ENCODE measurements at regions not wholly inside any gene's neighbourhood (a gene's known extent, or its start where the extent isn't known, plus 50 kb on each side); places are given as distances from the start of the nearest gene placed in this dataset.
"Not testable (repeated sequence)": the region's sequence is repeated elsewhere in the genome, so short reads cannot be mapped to it uniquely, and the experiment has no call there.

DNA sequence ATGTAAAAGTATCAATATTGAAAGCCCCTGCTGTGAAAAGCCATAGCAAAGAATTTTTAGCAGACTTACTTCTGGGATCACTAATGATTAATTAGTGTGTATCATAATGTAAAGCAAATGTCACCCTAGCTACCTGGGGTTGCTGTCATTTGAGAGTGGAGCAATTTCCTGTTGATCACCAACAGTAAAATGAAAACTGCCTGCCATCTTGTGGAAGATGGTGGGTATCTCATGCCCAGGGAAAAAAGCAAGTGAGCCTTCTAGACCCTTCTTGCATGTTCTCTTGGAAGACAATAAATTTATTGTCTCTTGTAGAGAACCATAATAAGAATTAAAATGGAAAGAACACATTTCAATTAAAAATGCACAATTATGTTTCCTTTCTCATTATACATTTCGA, 360.2 kb downstream of the ZIC3 start:
- TF ChIP-seq CTCF (IDR thresholded peaks at IDR 0.05; ENCODE audit: borderline replicate concordance, insufficient read depth, low read depth, low read length), result peak; percentile 4; the same call in 1 of the 2 replicates
- no peak overlapping the region for H3K4me3 ChIP-seq (ENCODE audit: low read depth, low read length)

DNA sequence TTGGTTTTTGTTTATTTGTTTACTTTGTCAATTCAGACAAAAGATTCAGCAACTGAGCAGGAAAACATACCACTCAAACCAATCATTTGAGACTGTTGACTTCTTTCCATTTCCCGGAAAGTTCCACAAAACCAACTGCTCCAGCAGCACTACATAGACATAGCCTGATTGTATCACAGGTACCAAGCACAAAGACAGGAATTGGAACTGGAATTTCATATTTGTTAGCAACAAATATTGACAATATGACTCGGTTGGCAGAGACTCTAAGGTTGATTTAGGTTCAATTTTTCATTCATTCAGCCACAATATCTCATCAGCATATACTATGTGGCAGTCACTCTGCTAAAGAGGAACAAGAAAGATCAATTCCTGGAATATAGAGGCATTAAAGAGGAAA, 364.0 kb downstream of the ZIC3 start:
- H3K4me3 ChIP-seq (ENCODE audit: low read depth, low read length), result no peak overlapping the region
- TF ChIP-seq CTCF (IDR thresholded peaks at IDR 0.05; ENCODE audit: borderline replicate concordance, insufficient read depth, low read depth, low read length), result no peak

DNA sequence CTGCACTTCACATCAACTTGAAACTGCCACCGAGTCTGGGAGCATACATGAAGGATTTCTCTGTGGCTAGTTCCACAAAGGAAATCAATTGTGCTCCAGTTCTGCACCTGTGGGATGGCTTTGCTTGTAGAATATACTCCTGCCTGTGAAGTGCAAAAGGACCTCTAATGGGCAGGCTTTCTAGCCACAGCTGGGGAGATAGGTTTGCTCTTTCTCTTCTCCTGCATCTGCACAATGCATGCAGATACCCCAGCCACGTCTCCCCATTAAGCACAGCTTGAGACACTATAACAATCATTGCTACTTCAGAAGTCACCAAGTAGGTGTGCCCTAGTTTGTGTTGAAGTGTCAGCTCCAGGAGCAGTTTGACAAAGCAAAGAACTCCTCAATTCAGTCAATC, 364.6 kb downstream of the ZIC3 start:
- TF ChIP-seq CTCF (IDR thresholded peaks at IDR 0.05; ENCODE audit: borderline replicate concordance, insufficient read depth, low read depth, low read length), result no peak
- H3K4me3 ChIP-seq (ENCODE audit: low read depth, low read length), result no peak overlapping the region

- H3K4me3 ChIP-seq (ENCODE audit: low read depth, low read length), result not testable (repeated sequence)
Measured at GRCh38 chrX:137934214-137934613, 368.3 kb downstream of the ZIC3 start.

GRCh38 chrX:137934887-137935286, 369.0 kb downstream of the ZIC3 start:
- H3K4me3 ChIP-seq (ENCODE audit: low read depth, low read length), result not testable (repeated sequence)

DNA sequence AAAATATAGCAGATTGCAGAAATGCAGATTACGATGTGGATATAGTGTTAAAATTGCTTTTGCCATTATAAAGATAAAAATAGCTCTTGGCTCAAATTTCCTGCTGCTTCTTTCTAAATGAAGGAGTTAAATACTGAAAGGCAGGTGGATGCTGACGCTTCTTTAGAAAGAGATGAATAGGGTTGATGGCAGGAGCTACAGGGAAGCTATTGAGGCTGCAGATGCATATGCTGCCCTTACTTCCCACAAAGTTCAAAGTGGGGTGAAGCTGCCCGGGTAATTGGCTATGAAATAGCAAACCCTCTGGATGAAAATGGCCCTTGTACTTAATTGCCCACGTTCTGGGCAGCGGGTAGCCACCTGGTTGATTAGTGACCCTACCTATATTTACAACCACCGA, 379.5 kb downstream of the ZIC3 start:
- TF ChIP-seq CTCF (IDR thresholded peaks at IDR 0.05; ENCODE audit: borderline replicate concordance, insufficient read depth, low read depth, low read length), result no peak
- H3K4me3 ChIP-seq (ENCODE audit: low read depth, low read length), result no peak overlapping the region

GRCh38 chrX:137969191-137969590, 403.3 kb downstream of the ZIC3 start:
- TF ChIP-seq CTCF (IDR thresholded peaks at IDR 0.05; ENCODE audit: borderline replicate concordance, insufficient read depth, low read depth, low read length), result no peak
- H3K4me3 ChIP-seq (ENCODE audit: low read depth, low read length), result no peak overlapping the region

GRCh38 chrX:137982472-137983172, 416.7 kb downstream of the ZIC3 start:
- no peak for TF ChIP-seq CTCF (IDR thresholded peaks at IDR 0.05; ENCODE audit: borderline replicate concordance, insufficient read depth, low read depth, low read length)
- H3K4me3 ChIP-seq (ENCODE audit: low read depth, low read length), result no peak overlapping the region
